ENCODE measurements at regions not wholly inside any gene's neighbourhood (a gene's known extent, or its start where the extent isn't known, plus 50 kb on each side); places are given as distances from the start of the nearest gene placed in this dataset.

DNA sequence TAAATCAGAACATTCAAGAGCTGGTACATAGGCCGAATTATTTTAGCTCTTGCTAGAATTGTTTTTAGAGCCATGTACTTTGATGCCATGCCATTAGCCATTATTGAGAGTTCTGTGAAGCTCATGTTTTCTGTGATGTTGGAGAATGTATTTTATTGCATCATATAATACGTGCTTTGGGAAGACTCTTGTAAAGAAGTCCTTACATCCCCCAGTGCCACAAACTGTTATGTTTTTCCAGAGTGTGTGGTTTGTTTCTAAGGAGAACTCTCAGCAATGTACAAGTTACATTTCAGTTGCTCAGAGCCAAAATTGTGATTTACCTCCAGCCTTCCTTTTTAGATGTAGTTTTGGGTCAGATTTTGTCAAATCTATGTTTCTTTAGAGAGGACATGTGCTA, 148.6 kb downstream of the HAUS1 start:
- CTCF ChIA-PET: interaction anchor here (0.7 kb wide), 1 partner anchor 214 kb away, joined by 4 read pairs; no protein-coding TSS in a partner anchor
- intact Hi-C loops (cut with micrococcal nuclease; ENCODE audit: unreplicated experiment) (no loop called here), in situ Hi-C loops (cut with HindIII; ENCODE audit: low pct_unique_long_range_greater_than_20kb, low sequenced_read_pairs) (no loop called here)
- no peaks in the 10 kb centered on the region; the same call in 1 of the 2 replicates for H3K4me1 ChIP-seq (ENCODE audit: control insufficient read depth, insufficient read depth, low read length)
- POLR2A ChIA-PET: interaction anchor here (0.7 kb wide), 1 partner anchor 373 kb away, joined by 5 read pairs; no protein-coding TSS in a partner anchor
- BruUV-seq (replicated peaks): no TSS peak
- DNase-seq (ENCODE audit: low read depth, low spot score): no peak
- H3K4me3 ChIP-seq (ENCODE audit: low read depth in 2 of 2, low read length in 2 of 2): no peak overlapping the region
- ATAC-seq: no peak
- H3K27me3 ChIP-seq (ENCODE audit: control insufficient read depth, insufficient read depth, low read length): no peaks in the 10 kb centered on the region
- TF ChIP-seq, protein P1, sequence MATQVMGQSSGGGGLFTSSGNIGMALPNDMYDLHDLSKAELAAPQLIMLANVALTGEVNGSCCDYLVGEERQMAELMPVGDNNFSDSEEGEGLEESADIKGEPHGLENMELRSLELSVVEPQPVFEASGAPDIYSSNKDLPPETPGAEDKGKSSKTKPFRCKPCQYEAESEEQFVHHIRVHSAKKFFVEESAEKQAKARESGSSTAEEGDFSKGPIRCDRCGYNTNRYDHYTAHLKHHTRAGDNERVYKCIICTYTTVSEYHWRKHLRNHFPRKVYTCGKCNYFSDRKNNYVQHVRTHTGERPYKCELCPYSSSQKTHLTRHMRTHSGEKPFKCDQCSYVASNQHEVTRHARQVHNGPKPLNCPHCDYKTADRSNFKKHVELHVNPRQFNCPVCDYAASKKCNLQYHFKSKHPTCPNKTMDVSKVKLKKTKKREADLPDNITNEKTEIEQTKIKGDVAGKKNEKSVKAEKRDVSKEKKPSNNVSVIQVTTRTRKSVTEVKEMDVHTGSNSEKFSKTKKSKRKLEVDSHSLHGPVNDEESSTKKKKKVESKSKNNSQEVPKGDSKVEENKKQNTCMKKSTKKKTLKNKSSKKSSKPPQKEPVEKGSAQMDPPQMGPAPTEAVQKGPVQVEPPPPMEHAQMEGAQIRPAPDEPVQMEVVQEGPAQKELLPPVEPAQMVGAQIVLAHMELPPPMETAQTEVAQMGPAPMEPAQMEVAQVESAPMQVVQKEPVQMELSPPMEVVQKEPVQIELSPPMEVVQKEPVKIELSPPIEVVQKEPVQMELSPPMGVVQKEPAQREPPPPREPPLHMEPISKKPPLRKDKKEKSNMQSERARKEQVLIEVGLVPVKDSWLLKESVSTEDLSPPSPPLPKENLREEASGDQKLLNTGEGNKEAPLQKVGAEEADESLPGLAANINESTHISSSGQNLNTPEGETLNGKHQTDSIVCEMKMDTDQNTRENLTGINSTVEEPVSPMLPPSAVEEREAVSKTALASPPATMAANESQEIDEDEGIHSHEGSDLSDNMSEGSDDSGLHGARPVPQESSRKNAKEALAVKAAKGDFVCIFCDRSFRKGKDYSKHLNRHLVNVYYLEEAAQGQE (IDR thresholded peaks at IDR 0.05; ENCODE audit: insufficient read depth in 1 of 2, low read depth in 2 of 2, low read length in 1 of 2): no peak
- no peak for TF ChIP-seq TCF7L2 (IDR thresholded peaks at IDR 0.05; ENCODE audit: low read depth, low read length)
- TF ChIP-seq POLR2AphosphoS5 (IDR thresholded peaks at IDR 0.05; ENCODE audit: low read depth, low read length): no peak
- TF ChIP-seq, protein P2, sequence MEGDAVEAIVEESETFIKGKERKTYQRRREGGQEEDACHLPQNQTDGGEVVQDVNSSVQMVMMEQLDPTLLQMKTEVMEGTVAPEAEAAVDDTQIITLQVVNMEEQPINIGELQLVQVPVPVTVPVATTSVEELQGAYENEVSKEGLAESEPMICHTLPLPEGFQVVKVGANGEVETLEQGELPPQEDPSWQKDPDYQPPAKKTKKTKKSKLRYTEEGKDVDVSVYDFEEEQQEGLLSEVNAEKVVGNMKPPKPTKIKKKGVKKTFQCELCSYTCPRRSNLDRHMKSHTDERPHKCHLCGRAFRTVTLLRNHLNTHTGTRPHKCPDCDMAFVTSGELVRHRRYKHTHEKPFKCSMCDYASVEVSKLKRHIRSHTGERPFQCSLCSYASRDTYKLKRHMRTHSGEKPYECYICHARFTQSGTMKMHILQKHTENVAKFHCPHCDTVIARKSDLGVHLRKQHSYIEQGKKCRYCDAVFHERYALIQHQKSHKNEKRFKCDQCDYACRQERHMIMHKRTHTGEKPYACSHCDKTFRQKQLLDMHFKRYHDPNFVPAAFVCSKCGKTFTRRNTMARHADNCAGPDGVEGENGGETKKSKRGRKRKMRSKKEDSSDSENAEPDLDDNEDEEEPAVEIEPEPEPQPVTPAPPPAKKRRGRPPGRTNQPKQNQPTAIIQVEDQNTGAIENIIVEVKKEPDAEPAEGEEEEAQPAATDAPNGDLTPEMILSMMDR (IDR thresholded peaks at IDR 0.05): no peak
- TF ChIP-seq SIN3A (IDR thresholded peaks at IDR 0.05; ENCODE audit: borderline replicate concordance, insufficient read depth, low read depth, low read length): no peak
- no peaks in the 10 kb centered on the region; the same call in 1 of the 2 replicates for H3K36me3 ChIP-seq (ENCODE audit: control insufficient read depth, insufficient read depth, low read length)
- no peak overlapping the region for H3K27ac ChIP-seq (ENCODE audit: low read length)
- no peaks in the 10 kb centered on the region for H3K9me3 ChIP-seq (ENCODE audit: control insufficient read depth, insufficient read depth, low read depth, low read length)

DNA sequence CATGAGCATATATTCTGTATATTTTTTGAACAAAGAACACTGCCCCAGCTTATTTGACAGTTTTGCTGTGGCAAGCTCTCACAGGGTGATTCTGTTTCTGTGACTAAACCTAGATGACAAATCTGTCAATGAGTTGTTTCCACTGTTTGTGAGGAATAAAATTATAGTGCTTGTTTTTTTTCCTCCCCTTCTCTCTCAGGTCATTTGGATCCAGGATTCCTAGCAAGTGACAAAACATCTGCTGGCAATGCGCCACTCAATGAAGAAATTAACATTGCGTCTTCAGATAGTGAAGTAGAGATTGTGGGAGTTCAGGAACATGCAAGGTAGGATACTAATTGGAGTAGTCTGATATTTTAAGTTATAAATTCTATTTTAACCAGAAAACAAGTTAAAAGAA, 149.3 kb downstream of the HAUS1 start:
- no peaks in the 10 kb centered on the region for H3K27me3 ChIP-seq (ENCODE audit: control insufficient read depth, insufficient read depth, low read length)
- intact Hi-C loops (cut with micrococcal nuclease; ENCODE audit: unreplicated experiment) (no loop called here), in situ Hi-C loops (cut with HindIII; ENCODE audit: low pct_unique_long_range_greater_than_20kb, low sequenced_read_pairs) (no loop called here)
- POLR2A ChIA-PET: no interaction called here
- no peak for ATAC-seq
- CTCF ChIA-PET: no interaction called here
- H3K27ac ChIP-seq (ENCODE audit: low read length): no peak overlapping the region
- no peaks in the 10 kb centered on the region; the same call in 1 of the 2 replicates for H3K4me1 ChIP-seq (ENCODE audit: control insufficient read depth, insufficient read depth, low read length)
- no peaks in the 10 kb centered on the region for H3K9me3 ChIP-seq (ENCODE audit: control insufficient read depth, insufficient read depth, low read depth, low read length)
- TF ChIP-seq, protein P2 (IDR thresholded peaks at IDR 0.05): no peak
- no peak for TF ChIP-seq SIN3A (IDR thresholded peaks at IDR 0.05; ENCODE audit: borderline replicate concordance, insufficient read depth, low read depth, low read length)
- TF ChIP-seq, protein P1 (IDR thresholded peaks at IDR 0.05; ENCODE audit: insufficient read depth in 1 of 2, low read depth in 2 of 2, low read length in 1 of 2): no peak
- TF ChIP-seq POLR2AphosphoS5 (IDR thresholded peaks at IDR 0.05; ENCODE audit: low read depth, low read length): no peak
- no peak for TF ChIP-seq TCF7L2 (IDR thresholded peaks at IDR 0.05; ENCODE audit: low read depth, low read length)
- H3K36me3 ChIP-seq (ENCODE audit: control insufficient read depth, insufficient read depth, low read length): no peaks in the 10 kb centered on the region; the same call in 1 of the 2 replicates
- no TSS peak for BruUV-seq (replicated peaks)
- H3K4me3 ChIP-seq (ENCODE audit: low read depth in 2 of 2, low read length in 2 of 2): no peak overlapping the region
- DNase-seq (ENCODE audit: low read depth, low spot score): no peak

All from Panc1 (cell line).